Sciatic nerve (tissue), 2 donors: ENCODE measurements at regions not wholly inside any gene's neighbourhood (a gene's known extent, or its start where the extent isn't known, plus 50 kb on each side); places are given as distances from the start of the nearest gene placed in this dataset.
"Not testable (repeated sequence)": the region's sequence is repeated elsewhere in the genome, so short reads cannot be mapped to it uniquely, and the experiment has no call there.

ENCODE experiments used
- ATAC-seq: fragments of 200-7000 bp; cut with Tn5 transposase; one replicate; pipeline ENCODE4 v1.9.1; 2020; ENCODE audit warnings: mild to moderate bottlenecking, moderate library complexity
- DNase-seq: peaks from one replicate; pipeline ENCODE4 v3.0.0-alpha.2; 2020; ENCODE audit warnings: low spot score
- intact Hi-C: fragments of 100-400 bp; cut with DNase I; formaldehyde crosslinking; loops from one replicate; pipeline ENCODE4 v1.14.2; 2022
- donor health status: DM: no; HTN: no; CAD: no.
- donor health status: DM: no; HTN: no; CAD: no.

DNA sequence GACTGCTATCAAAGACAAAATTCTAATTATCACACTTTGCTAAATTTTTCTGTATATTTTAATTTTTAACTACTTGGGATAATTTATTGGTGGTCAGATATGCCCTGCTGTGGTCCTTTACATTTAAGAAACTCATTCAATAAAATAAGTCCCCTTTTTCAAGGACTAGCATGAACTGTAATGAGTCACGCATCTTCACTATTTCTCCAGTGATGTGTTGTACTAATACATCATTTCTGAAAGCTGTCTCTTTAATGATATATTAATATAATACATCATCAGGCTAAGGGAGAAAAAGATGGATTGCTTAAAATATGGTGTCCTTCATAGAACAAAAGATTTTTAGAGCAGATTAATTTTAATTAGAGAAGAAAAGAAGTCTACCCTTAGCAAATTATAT is 901.4 kb downstream of the DIPK2A start:
- DNase-seq (no peak), ATAC-seq (no peak)
- intact Hi-C loops, result no loop called here

DNA sequence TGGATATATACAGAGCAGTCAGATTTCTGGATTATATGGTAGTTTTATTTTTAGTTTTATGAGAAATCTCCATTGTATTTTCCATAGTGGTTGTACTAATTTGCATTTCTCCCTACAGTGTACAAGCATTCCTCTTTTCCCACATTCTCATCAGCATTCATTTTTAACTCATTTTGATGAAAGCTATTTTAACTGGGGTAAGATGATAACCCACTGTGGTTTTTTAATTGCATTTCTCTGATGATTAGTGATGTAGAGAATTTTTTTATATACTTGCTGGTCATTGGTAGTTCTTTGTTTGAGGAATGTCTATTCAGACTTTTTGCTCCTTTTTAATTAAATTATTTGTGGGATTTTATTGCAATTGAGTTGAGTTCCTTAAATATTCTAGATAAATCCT is 903.6 kb downstream of the DIPK2A start:
- DNase-seq (no peak), ATAC-seq (no peak)
- intact Hi-C loops, result no loop called here

DNA sequence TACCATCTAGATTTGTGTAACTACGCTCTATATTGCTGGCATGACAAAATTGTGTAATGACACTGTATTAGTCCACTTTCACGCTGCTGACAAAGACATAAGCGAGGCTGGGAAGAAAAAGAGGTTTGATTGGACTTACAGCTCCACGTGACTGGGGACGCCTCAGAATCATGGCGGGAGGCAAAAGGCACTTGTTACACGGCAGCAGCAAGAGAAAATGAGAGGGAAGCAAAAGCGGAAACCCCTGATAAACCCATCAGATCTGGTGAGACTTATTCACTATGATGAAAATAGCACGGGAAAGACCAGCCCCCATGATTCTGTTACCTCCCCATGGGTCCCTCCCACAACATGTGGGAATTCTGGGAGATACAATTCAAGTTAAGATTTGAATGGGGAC is 905.7 kb downstream of the DIPK2A start:
- no peak for DNase-seq
- intact Hi-C loops, result no loop called here
- ATAC-seq, result no peak

DNA sequence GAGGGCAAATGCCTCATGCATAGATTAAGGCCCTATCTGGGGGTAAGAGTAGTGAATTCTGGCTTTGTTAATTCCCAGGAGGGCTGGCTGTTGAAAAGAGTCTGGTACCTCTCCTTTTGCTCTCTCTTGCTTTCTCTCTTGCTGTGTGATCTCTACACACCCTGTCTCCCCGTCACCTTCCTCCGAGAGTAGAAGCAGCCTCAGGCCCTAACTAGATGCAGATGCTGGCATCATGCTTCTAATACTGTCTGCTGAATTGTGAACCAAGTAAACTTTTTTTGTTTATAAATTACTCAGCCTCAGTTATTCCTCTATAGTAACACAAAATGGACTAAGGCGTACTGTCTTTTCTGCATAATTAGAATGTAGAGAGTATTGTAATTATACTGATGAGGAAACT is 908.1 kb downstream of the DIPK2A start:
- DNase-seq, result no peak
- no peak for ATAC-seq
- intact Hi-C loops, result no loop called here

DNA sequence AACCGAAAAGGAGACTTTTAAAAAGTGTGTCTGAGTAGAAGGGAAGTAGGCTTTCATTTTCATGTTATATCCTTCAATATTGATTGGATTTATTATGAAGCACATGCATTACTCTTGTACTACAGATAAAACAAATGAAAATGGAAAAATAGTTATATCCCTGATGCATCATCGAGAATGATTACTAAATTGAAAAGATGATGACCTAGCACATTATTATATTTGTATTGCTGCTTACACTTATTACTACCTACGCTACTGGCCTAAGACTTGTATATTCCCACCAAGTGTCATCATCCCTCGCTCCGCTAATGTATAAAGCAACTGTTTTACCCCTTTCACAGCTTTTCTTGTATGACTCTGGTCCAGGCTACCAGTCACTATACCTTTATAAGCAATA is 922.4 kb downstream of the DIPK2A start:
- intact Hi-C loops, result no loop called here
- ATAC-seq (no peak), DNase-seq (no peak)

DNA sequence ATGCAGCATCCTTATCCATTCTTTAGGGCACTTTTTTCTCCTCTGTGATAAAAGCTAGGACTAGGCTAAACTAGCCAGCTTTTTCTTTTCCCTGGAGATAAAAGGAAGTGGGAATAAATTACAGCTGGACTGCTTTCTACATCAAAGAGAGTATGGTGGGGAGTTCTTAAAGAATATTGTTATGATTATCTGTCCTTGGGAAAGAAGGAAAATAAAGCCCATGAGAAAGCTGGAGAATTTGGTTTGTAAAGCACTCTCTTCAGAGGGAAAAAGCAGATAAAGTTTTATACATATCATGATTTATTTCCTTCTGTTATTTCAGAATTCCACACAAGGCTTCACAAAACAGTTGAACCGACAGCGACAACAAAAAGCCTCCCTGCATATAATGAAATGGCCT is 923.0 kb downstream of the DIPK2A start:
- intact Hi-C loops, result no loop called here
- ATAC-seq (no peak), DNase-seq (no peak)

DNA sequence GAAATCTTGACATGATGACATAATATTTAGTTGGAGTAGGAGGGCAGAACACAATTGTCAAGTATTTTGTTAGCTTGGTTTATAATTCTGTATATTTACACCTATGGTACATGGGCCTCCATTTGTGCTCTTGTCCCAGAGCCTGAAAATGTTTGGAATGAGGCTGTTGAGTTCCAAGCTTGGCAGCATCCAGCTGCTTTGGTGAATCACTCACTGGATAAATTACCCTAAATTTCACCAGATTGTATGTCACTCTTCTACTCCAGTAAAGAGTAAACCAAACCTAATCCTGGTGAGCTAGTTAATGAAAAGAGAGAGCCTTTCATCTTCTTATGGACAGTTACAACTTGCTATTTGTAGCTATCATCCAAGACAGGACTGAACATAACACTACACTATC is 928.7 kb downstream of the DIPK2A start:
- intact Hi-C loops, result loop anchor here (5.0 kb wide), 1 partner anchor 1712 kb away; no protein-coding TSS in a partner anchor
- ATAC-seq, result no peak
- no peak for DNase-seq

DNA sequence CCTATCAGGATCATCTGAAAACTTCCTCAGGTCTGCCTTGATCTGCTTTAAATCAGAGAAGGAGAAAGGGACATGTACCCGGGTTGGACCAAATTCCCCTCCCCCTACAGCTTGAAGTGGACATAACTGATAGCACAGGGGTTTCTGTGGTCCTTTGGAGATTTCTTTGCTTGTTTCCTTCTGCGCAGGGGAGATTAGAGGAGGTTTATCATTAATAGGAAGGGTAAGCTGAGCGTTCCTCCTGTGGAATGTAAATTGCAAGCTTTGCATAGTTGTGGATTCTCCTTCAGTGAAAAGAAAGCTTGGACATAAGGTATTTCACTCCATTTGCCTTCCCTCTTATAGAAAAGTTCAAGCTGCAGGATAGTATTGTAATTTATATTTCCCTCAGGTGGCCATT is 936.0 kb downstream of the DIPK2A start:
- DNase-seq, ATAC-seq, intact Hi-C loops: not testable (repeated sequence)

DNA sequence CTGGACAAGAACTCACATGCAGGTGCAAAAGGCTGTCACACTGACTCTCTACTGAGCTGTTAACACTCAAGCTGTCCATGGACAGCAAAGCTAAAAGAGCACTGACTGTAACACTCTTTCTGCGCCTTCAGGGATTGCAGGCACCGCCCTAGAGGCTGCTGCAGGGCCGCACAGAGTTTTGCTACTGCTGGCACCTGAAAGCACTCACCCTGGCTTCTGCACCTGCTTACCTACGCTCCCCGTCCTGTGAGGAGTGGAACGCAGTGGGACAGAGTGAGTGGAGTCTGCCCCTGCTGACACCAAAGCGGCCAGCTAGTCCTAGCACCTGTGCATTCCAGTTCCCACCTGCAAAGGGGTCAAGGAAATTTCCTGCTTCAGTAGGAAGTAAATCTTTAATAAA is 941.3 kb downstream of the DIPK2A start:
- ATAC-seq (no peak), DNase-seq (no peak)
- intact Hi-C loops, result no loop called here

DNA sequence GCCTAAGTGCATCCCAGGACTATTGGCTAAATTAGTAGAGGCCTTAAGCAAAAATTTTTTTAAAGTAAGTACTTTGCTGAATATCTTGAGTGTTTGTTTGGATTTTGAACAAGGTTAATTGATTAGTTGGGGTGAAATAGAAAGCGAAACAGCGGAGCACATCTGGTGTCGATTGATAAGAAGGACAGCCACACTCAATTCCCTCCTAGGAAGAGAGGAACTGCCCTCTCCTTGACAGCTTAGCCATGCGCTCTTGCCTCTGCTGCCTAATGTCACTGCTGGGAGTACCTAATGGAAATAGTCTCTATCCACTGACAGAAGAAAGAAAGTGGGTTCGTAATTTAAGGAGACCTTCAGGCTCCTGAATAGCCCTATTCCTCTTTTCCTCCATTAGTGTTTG is 943.6 kb downstream of the DIPK2A start:
- ATAC-seq (no peak), DNase-seq (no peak)
- intact Hi-C loops, result no loop called here

DNA sequence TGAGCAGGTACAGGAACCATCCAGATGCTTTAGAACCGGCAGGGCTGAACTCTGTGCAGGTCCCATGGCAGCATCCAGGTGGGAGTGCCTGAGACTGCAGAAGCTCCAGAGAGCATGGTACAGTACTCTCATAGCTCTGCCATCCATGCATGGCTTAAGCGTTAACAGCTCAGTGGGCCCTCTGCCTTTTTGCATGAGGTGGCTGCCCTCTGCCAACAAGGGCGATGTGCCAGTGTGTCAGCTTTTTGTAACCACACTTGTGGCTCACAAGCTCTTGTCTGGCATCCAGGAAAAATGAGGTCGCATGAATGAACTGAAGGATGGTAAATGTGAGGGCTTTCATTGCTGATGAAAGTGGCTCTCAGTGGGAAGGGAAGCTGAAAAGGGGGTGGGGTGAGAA is 950.1 kb downstream of the DIPK2A start:
- DNase-seq (no peak), ATAC-seq (no peak)
- intact Hi-C loops, result no loop called here

DNA sequence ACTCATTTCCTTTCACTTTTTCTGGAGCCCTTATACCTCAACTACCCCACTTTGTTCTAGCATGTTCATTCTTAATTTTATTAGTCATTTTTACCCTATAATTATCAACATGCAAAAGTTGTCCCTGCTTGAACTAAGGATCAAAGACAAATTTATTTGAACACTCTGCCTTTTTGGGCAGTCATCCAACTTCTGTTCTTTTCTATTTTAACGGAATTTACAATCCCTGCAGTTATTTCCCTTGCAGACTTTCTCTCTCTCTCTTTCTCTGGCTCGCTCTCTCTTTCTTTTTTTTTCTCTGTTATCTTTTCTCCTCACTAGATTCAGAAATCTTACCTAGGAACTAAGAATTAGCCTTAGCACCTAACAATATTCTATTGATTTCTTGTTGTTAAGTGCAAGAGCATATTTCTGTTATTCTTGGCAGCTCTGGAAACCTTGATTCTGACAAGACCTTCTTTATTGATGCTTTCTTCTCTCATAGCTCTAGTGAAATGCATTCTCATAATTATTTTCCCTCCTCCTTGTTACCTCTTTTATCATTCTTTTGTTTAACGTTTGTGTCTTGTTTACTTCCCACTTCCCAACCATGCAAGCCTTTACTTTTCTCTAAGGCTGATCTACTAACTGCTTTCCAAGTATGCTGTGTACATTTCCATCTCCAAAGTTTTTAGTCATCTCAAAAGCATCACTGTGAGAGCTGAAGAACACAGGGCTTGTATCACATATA is 951.6 kb downstream of the DIPK2A start:
- ATAC-seq, result no peak
- intact Hi-C loops, result no loop called here
- DNase-seq, result no peak

DNA sequence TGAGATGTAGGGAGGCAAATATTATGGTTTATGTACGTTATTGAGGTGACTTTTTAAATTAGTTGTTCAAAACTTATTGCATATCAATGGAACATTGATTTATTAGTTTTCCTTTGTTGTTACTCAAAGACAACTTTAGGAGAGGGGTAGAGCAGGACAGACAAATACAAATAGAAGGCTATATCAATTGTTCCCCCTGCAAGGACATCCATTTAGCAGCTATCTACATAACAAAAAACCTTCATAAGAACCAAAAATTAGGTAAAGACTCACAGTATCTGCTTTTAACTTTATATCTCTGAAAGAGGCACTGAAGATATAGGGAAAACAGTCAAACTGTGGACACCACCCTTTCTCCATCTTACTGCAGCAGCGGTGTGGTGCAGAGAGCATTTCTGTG is 958.8 kb downstream of the DIPK2A start:
- intact Hi-C loops, result no loop called here
- no peak for DNase-seq
- ATAC-seq, result no peak

DNA sequence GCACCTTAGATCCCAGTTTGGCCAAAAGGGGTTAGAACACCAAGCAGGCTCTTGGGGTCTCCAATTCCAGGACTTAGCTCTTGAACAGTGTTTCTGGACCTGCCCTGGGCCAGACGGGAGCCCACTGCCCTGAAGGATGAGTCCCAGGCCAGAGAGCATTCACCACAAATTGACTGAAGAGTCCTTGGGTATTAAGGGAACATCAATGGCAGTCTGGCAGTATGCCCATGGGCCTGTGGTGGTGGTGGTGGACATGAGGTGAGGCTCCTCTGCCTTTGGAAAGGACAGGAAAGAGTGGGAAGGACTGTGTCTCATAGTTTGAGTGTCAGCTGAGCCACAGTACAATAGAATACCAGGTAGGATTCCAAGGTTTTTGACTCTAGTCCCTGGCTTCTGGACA is 960.0 kb downstream of the DIPK2A start:
- intact Hi-C loops, result no loop called here
- no peak for ATAC-seq

DNA sequence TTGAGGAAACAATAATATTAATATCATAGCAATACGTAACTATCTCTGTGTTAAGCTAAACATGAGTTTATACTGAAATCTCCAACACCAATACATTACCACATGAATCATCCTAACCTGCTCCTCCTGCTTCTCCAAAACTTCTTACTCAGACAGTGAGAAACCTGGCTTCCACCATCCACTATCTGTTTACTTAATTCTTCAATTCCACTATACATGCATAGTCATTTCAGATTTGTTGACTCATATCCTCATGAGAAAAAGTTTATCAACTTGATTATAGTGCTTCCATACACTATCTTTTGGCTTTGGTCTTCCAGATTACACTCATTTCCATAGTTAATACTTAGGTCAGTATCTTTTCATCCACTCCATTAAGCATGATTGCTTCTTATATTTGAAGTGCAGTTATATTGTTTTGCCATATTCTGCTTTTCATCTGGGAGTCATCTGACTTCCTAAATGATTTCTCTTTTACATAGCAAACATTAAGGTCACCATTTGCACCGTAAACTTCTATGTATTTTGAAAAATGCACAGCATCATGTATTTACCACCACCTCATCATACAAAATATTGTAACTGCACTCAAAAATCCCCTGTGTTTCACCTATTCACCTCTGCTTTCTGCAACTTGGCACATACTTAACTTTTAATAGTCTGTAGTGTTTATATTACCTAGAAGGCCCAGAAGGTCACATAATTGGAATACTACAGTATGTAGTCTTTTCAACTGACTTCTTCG is 970.6 kb downstream of the DIPK2A start:
- DNase-seq, result no peak
- no peak for ATAC-seq
- intact Hi-C loops, result no loop called here

More for the DNA sequence above, 960.0 kb downstream of the DIPK2A start:
- DNase-seq, result no peak

DNA sequence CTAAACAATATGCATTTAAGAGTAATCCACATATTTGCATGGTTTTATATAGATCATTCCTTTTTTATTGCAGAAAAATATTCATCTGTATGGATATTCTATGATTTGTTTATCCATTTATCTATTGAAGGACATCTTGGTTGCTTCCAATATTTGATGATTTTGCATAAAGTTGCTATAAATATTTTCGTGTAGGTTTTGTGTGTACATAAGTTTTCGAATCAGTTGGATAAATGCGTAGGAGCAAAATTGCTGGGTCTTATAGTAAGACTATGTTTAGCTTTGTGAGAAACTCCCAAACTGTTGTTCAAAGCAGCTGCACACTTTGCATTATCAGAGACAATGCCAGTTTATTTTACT is 971.2 kb downstream of the DIPK2A start:
- intact Hi-C loops, result no loop called here
- ATAC-seq (no peak), DNase-seq (no peak)

DNA sequence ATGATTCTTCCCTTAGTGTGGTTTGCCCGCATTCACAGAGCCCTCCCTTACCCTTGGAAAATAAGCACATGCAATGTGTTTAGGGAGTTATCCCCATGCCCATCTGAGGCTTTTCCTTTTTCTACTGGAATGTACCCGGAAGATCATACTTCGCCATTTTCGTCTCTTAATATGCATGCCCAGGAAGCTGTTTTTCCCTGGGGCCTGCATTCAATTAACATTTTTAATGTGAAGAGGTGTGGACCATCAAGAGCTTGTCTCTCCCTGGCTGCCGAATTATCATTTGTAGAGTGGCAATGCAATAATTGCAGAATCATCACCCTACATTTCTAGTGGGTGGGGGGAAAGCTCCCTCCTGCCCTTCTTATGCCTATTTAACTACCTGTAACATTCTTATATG is 976.3 kb downstream of the DIPK2A start:
- ATAC-seq (no peak), DNase-seq (no peak)
- intact Hi-C loops, result no loop called here

DNA sequence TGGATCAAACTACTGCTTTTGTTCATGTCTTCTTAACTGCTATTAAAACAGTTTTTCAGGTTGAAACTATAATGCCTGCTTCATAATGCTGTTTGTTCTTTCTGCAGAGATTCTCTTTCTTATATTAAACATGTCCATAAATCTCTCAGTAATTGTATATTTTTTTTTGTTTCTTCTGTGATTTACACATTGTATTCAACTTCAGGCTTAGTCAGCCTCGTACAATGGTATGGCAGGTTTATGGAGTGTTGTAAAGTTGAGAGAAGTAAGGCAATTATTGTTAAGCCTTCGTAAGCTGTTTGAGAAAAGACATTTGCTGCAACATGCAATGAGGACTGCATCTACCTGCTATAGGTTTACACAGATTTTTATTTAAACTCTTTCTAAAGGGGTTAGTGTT is 977.1 kb downstream of the DIPK2A start:
- intact Hi-C loops, result no loop called here
- ATAC-seq, result no peak
- DNase-seq, result no peak

DNA sequence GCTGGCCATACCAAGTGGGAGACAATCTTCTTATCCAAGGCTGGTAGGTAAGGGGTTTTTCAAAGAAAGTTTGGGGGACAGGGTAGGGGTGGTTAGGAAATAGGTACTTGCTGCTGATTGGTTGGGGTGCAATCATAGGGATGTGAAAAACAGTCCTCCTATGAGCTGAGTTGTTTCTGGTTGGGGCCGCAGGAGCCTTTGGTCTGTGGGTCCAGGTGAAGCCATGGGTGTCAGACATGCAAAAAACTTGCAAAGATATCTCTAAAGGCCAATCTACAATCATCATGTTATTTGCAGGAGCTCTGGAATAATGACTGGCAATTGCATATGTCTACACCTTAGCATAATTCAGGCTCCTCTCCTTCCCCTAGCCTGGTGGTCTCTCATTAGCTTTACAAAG is 982.3 kb downstream of the DIPK2A start:
- DNase-seq, result no peak
- intact Hi-C loops, result no loop called here
- no peak for ATAC-seq

DNA sequence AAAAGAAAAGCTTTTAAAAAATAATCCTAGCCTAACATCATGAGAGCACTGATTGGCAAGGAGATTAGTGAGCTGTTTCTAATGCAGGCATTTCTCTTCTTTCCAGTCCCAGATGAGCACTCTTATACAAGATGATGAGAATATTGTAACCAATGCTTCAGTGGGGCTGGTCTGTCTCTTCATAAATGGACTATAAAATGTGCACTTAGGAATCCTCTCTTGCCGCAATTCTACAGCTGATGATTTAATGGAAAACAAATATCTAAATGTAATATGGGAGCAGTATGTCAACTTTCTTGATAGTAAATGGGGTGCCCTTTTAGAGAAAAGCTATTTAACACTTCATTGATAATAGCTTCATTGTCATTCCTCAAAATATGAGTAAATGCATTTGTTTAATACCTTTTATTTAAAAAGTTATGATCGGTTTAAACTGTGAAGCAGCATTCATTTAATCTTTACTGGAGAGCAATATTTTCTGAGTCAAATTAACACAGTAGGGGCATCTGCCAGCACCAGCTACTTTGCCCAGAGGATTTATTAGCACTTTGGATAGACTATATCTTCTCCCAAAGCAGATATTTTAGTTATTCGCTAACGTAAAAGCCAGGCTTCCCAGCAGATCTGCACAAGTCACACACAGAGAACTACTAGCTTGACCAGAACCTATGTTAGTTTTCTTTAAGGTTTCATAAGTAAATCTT is 985.9 kb downstream of the DIPK2A start:
- no peak for ATAC-seq
- intact Hi-C loops, result no loop called here
- DNase-seq, result no peak
